ENCODE measurements at regions not wholly inside any gene's neighbourhood (a gene's known extent, or its start where the extent isn't known, plus 50 kb on each side); places are given as distances from the start of the nearest gene placed in this dataset.

- DNase-seq (ENCODE audit: low read depth): no peak
Measured at GRCh38 chr2:20150110-20150706, 74.7 kb downstream of the SDC1 start.

- DNase-seq (ENCODE audit: low read depth): no peak
Measured at GRCh38 chr2:20149703-20150030, 75.3 kb downstream of the SDC1 start.

- DNase-seq (ENCODE audit: low read depth): no peak
Measured at GRCh38 chr2:20148923-20149702, 75.8 kb downstream of the SDC1 start.

GRCh38 chr2:20148426-20148922, 76.5 kb downstream of the SDC1 start:
- no peak for DNase-seq (ENCODE audit: low read depth)

- no peak for DNase-seq (ENCODE audit: low read depth)
Measured at GRCh38 chr2:20147351-20147750, 77.6 kb downstream of the SDC1 start.

- DNase-seq (ENCODE audit: low read depth): no peak
Measured at GRCh38 chr2:20146401-20146800, 78.5 kb downstream of the SDC1 start.

- DNase-seq (ENCODE audit: low read depth): no peak
Measured at GRCh38 chr2:20145497-20146193, 79.3 kb downstream of the SDC1 start.

- no peak for DNase-seq (ENCODE audit: low read depth)
Measured at GRCh38 chr2:20144861-20145260, 80.1 kb downstream of the SDC1 start.

GRCh38 chr2:20144196-20144595, 80.7 kb downstream of the SDC1 start:
- DNase-seq (ENCODE audit: low read depth): no peak

GRCh38 chr2:20143263-20143662, 81.7 kb downstream of the SDC1 start:
- no peak for DNase-seq (ENCODE audit: low read depth)

- DNase-seq (ENCODE audit: low read depth): no peak
Measured at GRCh38 chr2:20141806-20142205, 83.1 kb downstream of the SDC1 start.

- DNase-seq (ENCODE audit: low read depth): no peak
Measured at GRCh38 chr2:20141056-20141762, 83.7 kb downstream of the SDC1 start.

GRCh38 chr2:20140321-20141055, 84.4 kb downstream of the SDC1 start:
- no peak for DNase-seq (ENCODE audit: low read depth)

- DNase-seq (ENCODE audit: low read depth): no peak
Measured at GRCh38 chr2:20139407-20140172, 85.3 kb downstream of the SDC1 start.

GRCh38 chr2:20138696-20139095, 86.2 kb downstream of the SDC1 start:
- no peak for DNase-seq (ENCODE audit: low read depth)

- no peak for DNase-seq (ENCODE audit: low read depth)
Measured at GRCh38 chr2:20137884-20138283, 86.5 kb upstream of the LAPTM4A start.

- DNase-seq (ENCODE audit: low read depth): no peak
Measured at GRCh38 chr2:20137131-20137571, 85.7 kb upstream of the LAPTM4A start.

GRCh38 chr2:20136149-20136548, 84.7 kb upstream of the LAPTM4A start:
- no peak for DNase-seq (ENCODE audit: low read depth)

- DNase-seq (ENCODE audit: low read depth): peak; percentile 29
Measured at GRCh38 chr2:20135631-20136050, 84.2 kb upstream of the LAPTM4A start.

GRCh38 chr2:20132990-20133535, 81.6 kb upstream of the LAPTM4A start:
- DNase-seq (ENCODE audit: low read depth): no peak
